Smooth muscle cell (in vitro differentiated cells): ENCODE measurements at regions not wholly inside any gene's neighbourhood (a gene's known extent, or its start where the extent isn't known, plus 50 kb on each side); places are given as distances from the start of the nearest gene placed in this dataset.

Source experiments
- DNase-seq: peaks from one replicate; lab custom pipeline; 2025; ENCODE audit not compliant: unreplicated experiment; lab: John Stamatoyannopoulos, UW
- H2AFZ ChIP-seq: fragments of 200-600 bp; sonication (generic); 2 replicates; pipeline ENCODE4 v1.6.0; 2016; ENCODE audit warnings: antibody characterized with exemption, low read depth, mild to moderate bottlenecking
- H3F3A ChIP-seq: fragments of 200-600 bp; sonication (generic); 2 replicates; pipeline ENCODE4 v1.6.0; 2017; ENCODE audit warnings: antibody characterized with exemption, low read depth
- H3K27ac ChIP-seq: fragments of 200-600 bp; sonication (generic); 2 replicates; pipeline ENCODE4 v1.5.1; 2016; ENCODE audit warnings: low read depth, mild to moderate bottlenecking
- H3K27me3 ChIP-seq: fragments of 200-600 bp; sonication (generic); 2 replicates; pipeline ENCODE4 v1.6.1; 2016; ENCODE audit warnings: low read depth, mild to moderate bottlenecking
- H3K36me3 ChIP-seq: fragments of 200-600 bp; sonication (generic); 2 replicates; pipeline ENCODE4 v1.5.1; 2016; ENCODE audit warnings: low read depth
- H3K4me1 ChIP-seq: fragments of 200-600 bp; sonication (generic); 2 replicates; pipeline ENCODE4 v1.5.1; 2016; ENCODE audit warnings: low read depth
- H3K4me2 ChIP-seq: fragments of 200-600 bp; sonication (generic); 2 replicates; pipeline ENCODE4 v1.6.0; 2016; ENCODE audit warnings: mild to moderate bottlenecking
- H3K4me3 ChIP-seq: fragments of 200-600 bp; sonication (generic); 2 replicates; pipeline ENCODE4 v1.5.1; 2016; ENCODE audit warnings: mild to moderate bottlenecking
- H3K79me2 ChIP-seq: fragments of 200-600 bp; sonication (generic); 2 replicates; pipeline ENCODE4 v1.6.0; 2016; ENCODE audit warnings: low read depth, mild to moderate bottlenecking
- H3K9ac ChIP-seq: fragments of 200-600 bp; sonication (generic); 2 replicates; pipeline ENCODE4 v1.6.0; 2016; ENCODE audit warnings: low read depth
- H3K9me3 ChIP-seq: fragments of 200-600 bp; sonication (generic); replicated peaks from 2 replicates; pipeline ENCODE4 v1.5.1; 2016; ENCODE audit warnings: low read depth
- H4K20me1 ChIP-seq: fragments of 200-600 bp; sonication (generic); 2 replicates; pipeline ENCODE4 v1.6.0; 2016; ENCODE audit warnings: low read depth
- WGBS: methylation state at CpG from one replicate; pipeline ENCODE4 v1.1.7; 2016; ENCODE audit warnings: low lambda C conversion rate; 5-methylcytosine and 5-hydroxymethylcytosine counted together
- TF ChIP-seq, protein P1 (sequence below): fragments of 200-600 bp; sonication (generic); IDR thresholded peaks from 2 replicates; pipeline ENCODE4 v1.5.1; 2017; ENCODE audit warnings: borderline replicate concordance, mild to moderate bottlenecking, antibody characterized with exemption; ENCODE audit not compliant: insufficient read depth, poor library complexity, severe bottlenecking

DNA sequence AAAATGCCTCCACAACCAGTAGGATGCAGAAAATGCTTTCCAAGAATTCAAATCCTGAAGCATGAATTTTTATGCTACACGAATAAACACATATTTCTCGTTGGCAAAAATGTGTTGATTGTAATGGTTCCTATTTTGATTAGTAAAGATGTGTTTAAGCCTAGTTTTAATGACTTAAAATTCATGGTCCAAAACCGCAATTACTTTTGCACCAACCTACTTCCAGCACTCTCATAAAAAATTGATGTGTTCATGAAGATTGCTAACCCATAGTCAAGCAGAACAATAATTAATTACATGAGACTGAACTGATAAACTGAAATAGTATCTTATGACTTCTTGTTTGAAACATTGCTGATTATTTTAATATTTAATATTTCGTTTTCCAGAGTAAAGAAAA lies 828.8 kb downstream of the CCSER2 start:
- Histone ChIP-seq H2AFZ (no peak overlapping the region), H3K27me3 (no peaks in the 10 kb centered on the region), H3K27ac (no peak overlapping the region), H3K4me3 (no peak overlapping the region), H3F3A (no peaks in the 10 kb centered on the region), H3K4me1 (peaks cover 1% of the 10 kb centered on the region), H3K4me2 (no peak overlapping the region), H3K36me3 (no peaks in the 10 kb centered on the region), H4K20me1 (no peaks in the 10 kb centered on the region), H3K9me3 (no peaks in the 10 kb centered on the region), H3K9ac (no peak overlapping the region), H3K79me2 (no peaks in the 10 kb centered on the region)
- DNase-seq = no peak
- WGBS = 85% methylated on average over 4 of the region's 4 CpGs
- TF ChIP-seq, protein P1, sequence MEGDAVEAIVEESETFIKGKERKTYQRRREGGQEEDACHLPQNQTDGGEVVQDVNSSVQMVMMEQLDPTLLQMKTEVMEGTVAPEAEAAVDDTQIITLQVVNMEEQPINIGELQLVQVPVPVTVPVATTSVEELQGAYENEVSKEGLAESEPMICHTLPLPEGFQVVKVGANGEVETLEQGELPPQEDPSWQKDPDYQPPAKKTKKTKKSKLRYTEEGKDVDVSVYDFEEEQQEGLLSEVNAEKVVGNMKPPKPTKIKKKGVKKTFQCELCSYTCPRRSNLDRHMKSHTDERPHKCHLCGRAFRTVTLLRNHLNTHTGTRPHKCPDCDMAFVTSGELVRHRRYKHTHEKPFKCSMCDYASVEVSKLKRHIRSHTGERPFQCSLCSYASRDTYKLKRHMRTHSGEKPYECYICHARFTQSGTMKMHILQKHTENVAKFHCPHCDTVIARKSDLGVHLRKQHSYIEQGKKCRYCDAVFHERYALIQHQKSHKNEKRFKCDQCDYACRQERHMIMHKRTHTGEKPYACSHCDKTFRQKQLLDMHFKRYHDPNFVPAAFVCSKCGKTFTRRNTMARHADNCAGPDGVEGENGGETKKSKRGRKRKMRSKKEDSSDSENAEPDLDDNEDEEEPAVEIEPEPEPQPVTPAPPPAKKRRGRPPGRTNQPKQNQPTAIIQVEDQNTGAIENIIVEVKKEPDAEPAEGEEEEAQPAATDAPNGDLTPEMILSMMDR = no peak

DNA sequence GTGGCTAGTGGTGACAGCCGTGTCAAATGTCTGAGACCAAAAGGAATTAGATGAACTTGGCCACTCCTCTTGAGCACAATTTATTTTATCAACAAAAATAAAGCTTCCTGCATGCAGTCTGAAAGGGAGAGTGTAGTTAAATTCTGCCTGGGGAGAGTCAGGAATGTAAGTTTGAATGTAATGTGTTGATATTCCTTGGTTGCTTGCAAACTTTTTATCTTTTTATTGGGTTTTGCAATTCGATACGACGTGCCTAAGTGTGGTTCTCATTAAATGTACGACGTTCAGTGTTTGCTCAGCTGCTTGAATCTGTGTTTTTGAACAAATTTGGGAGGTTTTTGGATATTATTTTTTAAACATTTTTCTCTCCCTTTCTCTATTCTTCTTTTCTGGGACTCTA lies 839.9 kb downstream of the CCSER2 start:
- TF ChIP-seq, protein P1 = no peak
- H3K9me3 ChIP-seq = no peaks in the 10 kb centered on the region
- no peak overlapping the region for H3K27ac ChIP-seq
- H3K79me2 ChIP-seq = no peaks in the 10 kb centered on the region
- WGBS = 59% methylated on average over 6 of the region's 6 CpGs
- no peak overlapping the region for H3K4me2 ChIP-seq
- H3F3A ChIP-seq = no peaks in the 10 kb centered on the region
- H3K9ac ChIP-seq = no peak overlapping the region
- no peaks in the 10 kb centered on the region for H4K20me1 ChIP-seq
- no peak overlapping the region for H2AFZ ChIP-seq
- H3K27me3 ChIP-seq = peaks cover 13% of the 10 kb centered on the region
- no peak overlapping the region for H3K4me3 ChIP-seq
- no peaks in the 10 kb centered on the region for H3K4me1 ChIP-seq
- DNase-seq = no peak
- H3K36me3 ChIP-seq = no peaks in the 10 kb centered on the region

DNA sequence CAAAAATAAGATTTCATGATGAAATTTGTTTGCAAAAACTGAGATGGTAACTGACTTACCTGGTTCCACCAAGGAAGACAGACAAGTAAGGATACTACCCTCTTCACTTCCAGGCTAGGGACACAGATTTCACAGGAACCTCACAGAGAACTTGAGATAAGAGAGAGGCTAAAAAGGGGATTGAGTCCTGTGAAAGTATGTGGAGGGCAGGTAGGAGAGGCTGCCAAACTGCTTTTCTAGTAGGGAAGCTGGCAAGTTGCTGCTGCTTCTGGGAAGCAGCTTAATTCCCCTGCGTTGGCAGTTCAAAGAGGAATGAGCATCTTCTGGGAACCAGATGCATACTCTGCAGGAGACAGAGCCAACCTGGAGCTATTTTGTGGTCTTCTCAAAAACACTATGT lies 841.6 kb downstream of the CCSER2 start:
- TF ChIP-seq, protein P1 = no peak
- Histone ChIP-seq H3K36me3 (no peaks in the 10 kb centered on the region), H2AFZ (no peak overlapping the region), H3K4me2 (no peak overlapping the region), H3F3A (no peaks in the 10 kb centered on the region), H3K4me3 (no peak overlapping the region), H3K9me3 (no peaks in the 10 kb centered on the region), H3K4me1 (no peaks in the 10 kb centered on the region), H3K27me3 (peaks cover 2% of the 10 kb centered on the region), H3K79me2 (no peaks in the 10 kb centered on the region), H4K20me1 (no peaks in the 10 kb centered on the region), H3K9ac (no peak overlapping the region), H3K27ac (no peak overlapping the region)
- no peak for DNase-seq
- 78% methylated on average over 1 of the region's 1 CpG for WGBS

DNA sequence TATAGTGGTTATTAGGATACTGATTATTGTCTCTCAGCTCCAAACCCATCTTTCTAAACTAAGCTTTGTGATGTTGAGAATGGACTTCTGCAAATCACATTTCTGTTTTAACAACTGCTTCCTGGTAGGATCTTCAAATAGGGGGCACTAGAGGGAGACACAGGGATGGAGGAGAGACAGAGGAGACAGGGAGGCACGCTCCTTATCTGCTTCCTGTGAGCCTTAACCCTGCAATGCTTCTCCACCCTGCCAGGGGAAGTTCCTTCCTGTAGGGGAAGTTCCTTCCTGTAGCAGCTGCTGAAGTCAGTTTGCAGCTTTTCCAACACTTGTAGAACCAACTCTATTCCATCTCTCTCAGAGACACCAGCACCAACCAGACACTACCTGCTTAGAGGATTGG lies 847.2 kb downstream of the CCSER2 start:
- no peak overlapping the region for H3K27ac ChIP-seq
- TF ChIP-seq, protein P1 = no peak
- H2AFZ ChIP-seq = no peak overlapping the region
- no peaks in the 10 kb centered on the region for H4K20me1 ChIP-seq
- H3K9ac ChIP-seq = no peak overlapping the region
- H3F3A ChIP-seq = no peaks in the 10 kb centered on the region
- H3K27me3 ChIP-seq = no peaks in the 10 kb centered on the region
- no peaks in the 10 kb centered on the region for H3K9me3 ChIP-seq
- H3K79me2 ChIP-seq = no peaks in the 10 kb centered on the region
- no peaks in the 10 kb centered on the region for H3K36me3 ChIP-seq
- no peak overlapping the region for H3K4me2 ChIP-seq
- no peak overlapping the region for H3K4me3 ChIP-seq
- no peak for DNase-seq
- no peaks in the 10 kb centered on the region for H3K4me1 ChIP-seq
- WGBS = 36% methylated on average over 1 of the region's 1 CpG
